ENCODE measurements at regions not wholly inside any gene's neighbourhood (a gene's known extent, or its start where the extent isn't known, plus 50 kb on each side); places are given as distances from the start of the nearest gene placed in this dataset.

DNA sequence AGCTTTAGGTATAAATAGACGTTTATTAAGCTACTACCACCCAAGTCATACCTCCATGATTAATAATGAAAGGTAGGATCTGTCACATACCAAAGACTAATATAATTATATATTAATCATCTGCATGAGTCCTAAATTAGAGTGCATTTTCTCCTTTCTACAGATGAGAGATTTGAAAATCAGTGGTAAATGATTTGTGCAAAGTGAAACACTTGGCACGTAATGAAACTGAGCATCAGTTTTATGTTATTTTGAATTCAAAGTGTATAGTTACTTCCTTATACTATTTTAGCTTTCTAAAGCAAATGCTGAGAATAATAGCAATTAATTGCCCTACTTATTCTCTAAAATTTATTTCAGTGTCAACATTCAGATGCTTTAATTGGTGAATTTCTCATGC is 615.3 kb downstream of the TRIB2 start:
- TF ChIP-seq CTCF (IDR thresholded peaks at IDR 0.05) (no peak), EP300 (IDR thresholded peaks at IDR 0.05) (no peak)

Measured in tibial nerve (tissue), 4 donors.